ENCODE measurements at regions not wholly inside any gene's neighbourhood (a gene's known extent, or its start where the extent isn't known, plus 50 kb on each side); places are given as distances from the start of the nearest gene placed in this dataset.
"Not testable (repeated sequence)": the region's sequence is repeated elsewhere in the genome, so short reads cannot be mapped to it uniquely, and the experiment has no call there.

GRCh38 chr17:70453075-70453474, 283.7 kb downstream of the KCNJ2 start:
- DNase-seq: not testable (repeated sequence)

- DNase-seq: no peak
Observed at GRCh38 chr17:70454377-70454776, 285.0 kb downstream of the KCNJ2 start.

- DNase-seq: no peak
Observed at GRCh38 chr17:70454908-70455307, 285.6 kb downstream of the KCNJ2 start.

GRCh38 chr17:70464995-70465394, 295.7 kb downstream of the KCNJ2 start:
- DNase-seq: no peak

- DNase-seq: no peak
Observed at GRCh38 chr17:70468661-70469060, 299.3 kb downstream of the KCNJ2 start.

GRCh38 chr17:70473049-70473448, 303.7 kb downstream of the KCNJ2 start:
- DNase-seq: no peak

GRCh38 chr17:70476368-70476767, 307.0 kb downstream of the KCNJ2 start:
- no peak for DNase-seq

GRCh38 chr17:70478902-70479301, 309.6 kb downstream of the KCNJ2 start:
- DNase-seq: no peak

- DNase-seq: no peak
Observed at GRCh38 chr17:70479779-70480178, 310.4 kb downstream of the KCNJ2 start.

GRCh38 chr17:70483624-70484023, 314.3 kb downstream of the KCNJ2 start:
- DNase-seq: no peak

- no peak for DNase-seq
Observed at GRCh38 chr17:70484050-70484449, 314.7 kb downstream of the KCNJ2 start.

GRCh38 chr17:70484496-70484895, 315.2 kb downstream of the KCNJ2 start:
- no peak for DNase-seq

GRCh38 chr17:70492368-70492767, 323.0 kb downstream of the KCNJ2 start:
- no peak for DNase-seq

GRCh38 chr17:70493277-70493874, 324.0 kb downstream of the KCNJ2 start:
- no peak for DNase-seq

GRCh38 chr17:70498631-70499030, 329.3 kb downstream of the KCNJ2 start:
- no peak for DNase-seq

GRCh38 chr17:70499067-70499786, 329.9 kb downstream of the KCNJ2 start:
- no peak for DNase-seq

- DNase-seq: no peak
Observed at GRCh38 chr17:70503449-70503848, 334.1 kb downstream of the KCNJ2 start.

- no peak for DNase-seq
Observed at GRCh38 chr17:70510288-70510687, 341.0 kb downstream of the KCNJ2 start.

GRCh38 chr17:70517816-70518215, 348.5 kb downstream of the KCNJ2 start:
- no peak for DNase-seq

GRCh38 chr17:70519300-70519699, 350.0 kb downstream of the KCNJ2 start:
- DNase-seq: no peak

- no peak for DNase-seq
Observed at GRCh38 chr17:70520447-70520846, 351.1 kb downstream of the KCNJ2 start.

GRCh38 chr17:70520956-70521355, 351.6 kb downstream of the KCNJ2 start:
- DNase-seq: no peak

GRCh38 chr17:70521821-70522256, 352.5 kb downstream of the KCNJ2 start:
- DNase-seq: peak; percentile 23

GRCh38 chr17:70523426-70523825, 354.1 kb downstream of the KCNJ2 start:
- DNase-seq: no peak

- not testable (repeated sequence) for DNase-seq
Observed at GRCh38 chr17:70525035-70525434, 355.7 kb downstream of the KCNJ2 start.
